IPS-15b (cell line): ENCODE measurements at regions not wholly inside any gene's neighbourhood (a gene's known extent, or its start where the extent isn't known, plus 50 kb on each side); places are given as distances from the start of the nearest gene placed in this dataset.
"Not testable (repeated sequence)": the region's sequence is repeated elsewhere in the genome, so short reads cannot be mapped to it uniquely, and the experiment has no call there.

Experiments
- H3K27me3 ChIP-seq: one replicate; pipeline ENCODE4 v1.6.1; 2013; ENCODE audit warnings: low read length; ENCODE audit not compliant: control insufficient read depth, insufficient read depth
- H3K36me3 ChIP-seq: one replicate; pipeline ENCODE4 v1.6.1; 2013; ENCODE audit warnings: low read length; ENCODE audit not compliant: control insufficient read depth, insufficient read depth
- H3K4me1 ChIP-seq: one replicate; pipeline ENCODE4 v1.6.1; 2013; ENCODE audit warnings: mild to moderate bottlenecking, low read length; ENCODE audit not compliant: control insufficient read depth, insufficient read depth
- H3K4me3 ChIP-seq: one replicate; pipeline ENCODE4 v1.5.1; 2013; ENCODE audit warnings: low read depth, low read length
- H3K9ac ChIP-seq: one replicate; pipeline ENCODE4 v1.6.1; 2013; ENCODE audit warnings: low read depth, mild to moderate bottlenecking, low read length
- H3K9me3 ChIP-seq: one replicate; pipeline ENCODE4 v1.6.1; 2013; ENCODE audit warnings: mild to moderate bottlenecking, low read length; ENCODE audit not compliant: control insufficient read depth, insufficient read depth

DNA sequence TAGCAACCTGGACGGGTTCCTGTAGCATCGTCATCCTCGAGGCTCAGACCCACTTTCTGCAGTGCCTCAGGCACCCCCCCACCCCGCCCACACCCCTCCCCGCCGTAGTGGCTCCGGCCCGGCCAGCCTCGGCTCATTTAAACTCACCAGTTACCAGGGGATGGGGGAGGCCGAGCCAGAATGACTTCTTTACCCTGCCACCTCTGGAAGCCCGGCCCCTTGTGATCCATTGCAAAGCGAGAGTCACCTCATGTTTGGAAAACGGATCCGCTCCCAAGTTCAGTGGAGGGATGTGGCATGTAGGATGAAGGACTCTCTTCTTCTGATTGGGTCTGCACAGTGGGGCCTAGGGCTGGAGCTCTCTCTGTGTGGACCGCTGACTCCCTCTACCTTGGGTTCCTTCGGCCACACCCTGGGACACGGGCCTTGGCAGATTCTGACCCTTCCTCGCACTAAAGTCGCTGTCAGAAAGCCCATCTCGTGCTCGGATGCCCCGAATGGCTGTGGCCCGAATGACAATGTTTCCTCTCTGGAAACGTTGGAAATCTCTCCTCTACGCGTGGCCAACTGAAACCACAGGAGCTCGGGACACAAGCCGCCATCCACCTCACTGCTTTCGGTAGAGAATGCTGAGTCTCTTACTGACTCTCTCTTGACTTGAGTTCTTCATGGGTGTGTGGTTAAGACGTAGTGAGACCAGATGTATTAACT lies 3902.1 kb upstream of the OR11H1 start:
- not testable (repeated sequence) for H3K36me3 ChIP-seq, H3K4me3 ChIP-seq, H3K9ac ChIP-seq, H3K4me1 ChIP-seq, H3K27me3 ChIP-seq
- H3K9me3 ChIP-seq = peaks cover 34% of the 10 kb centered on the region

DNA sequence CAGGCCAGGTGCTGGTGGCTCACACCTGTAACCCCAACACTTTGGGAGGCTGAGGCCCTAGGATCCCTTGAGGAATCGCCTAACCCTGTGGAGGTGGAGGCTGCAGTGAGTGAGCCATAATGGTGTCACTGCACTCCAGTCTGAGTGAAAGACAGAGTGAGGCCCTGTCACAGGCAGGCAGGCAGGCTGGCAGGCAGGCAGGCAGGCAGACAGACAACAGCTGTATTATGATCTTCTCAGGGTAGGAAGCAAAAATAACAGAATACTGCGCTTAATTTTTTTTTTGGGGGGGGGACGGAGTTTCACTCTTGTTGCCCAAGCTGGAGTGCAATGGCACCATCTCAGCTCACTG lies 3901.6 kb upstream of the OR11H1 start:
- H3K4me3 ChIP-seq = no peak overlapping the region
- H3K36me3 ChIP-seq = peaks cover 3% of the 10 kb centered on the region
- peaks cover 32% of the 10 kb centered on the region for H3K9me3 ChIP-seq
- no peaks in the 10 kb centered on the region for H3K4me1 ChIP-seq
- H3K27me3 ChIP-seq = no peaks in the 10 kb centered on the region
- H3K9ac ChIP-seq = no peak overlapping the region

DNA sequence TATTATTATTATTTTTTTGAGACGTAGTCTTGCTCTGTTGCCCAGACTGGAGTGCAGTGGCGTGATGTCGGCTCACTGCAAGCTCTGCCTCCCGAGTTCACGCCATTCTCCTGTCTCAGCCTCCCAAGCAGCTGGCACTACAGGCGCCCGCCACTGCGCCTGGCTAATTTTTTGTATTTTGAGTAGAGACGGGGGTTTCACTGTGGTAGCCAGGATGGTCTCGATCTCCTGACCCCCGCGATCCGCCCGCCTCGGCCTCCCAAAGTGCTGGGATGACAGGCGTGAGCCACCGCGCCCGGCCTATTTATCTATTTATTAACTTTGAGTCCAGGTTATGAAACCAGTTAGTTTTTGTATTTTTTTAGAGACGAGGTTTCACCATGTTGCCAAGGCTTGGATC lies 3901.0 kb upstream of the OR11H1 start:
- not testable (repeated sequence) for H3K4me3 ChIP-seq, H3K36me3 ChIP-seq, H3K27me3 ChIP-seq, H3K9ac ChIP-seq, H3K4me1 ChIP-seq
- H3K9me3 ChIP-seq = peaks cover 28% of the 10 kb centered on the region

DNA sequence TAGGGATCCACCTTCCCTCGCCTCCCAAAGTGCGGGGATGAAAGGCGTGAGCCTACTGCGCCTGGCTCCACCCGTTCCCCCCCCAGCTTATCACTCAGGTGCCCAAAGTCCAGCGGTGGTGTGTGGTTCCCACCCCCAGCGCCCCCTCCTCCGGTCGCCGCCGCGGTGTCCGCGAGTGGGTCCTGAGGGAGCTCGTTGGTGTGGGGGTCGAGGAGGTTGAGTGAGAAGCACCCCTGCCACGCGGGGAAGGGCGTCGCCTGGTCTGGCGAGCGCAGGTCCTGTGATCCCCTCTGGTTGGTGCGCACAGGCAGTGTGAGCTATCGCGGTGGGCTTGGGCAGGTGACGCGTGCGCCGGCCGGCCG lies 3900.6 kb upstream of the OR11H1 start:
- Histone ChIP-seq H3K4me1 (no peaks in the 10 kb centered on the region), H3K9me3 (peaks cover 28% of the 10 kb centered on the region), H3K9ac (no peak overlapping the region), H3K27me3 (no peaks in the 10 kb centered on the region), H3K36me3 (peaks cover 3% of the 10 kb centered on the region), H3K4me3 (no peak overlapping the region)

DNA sequence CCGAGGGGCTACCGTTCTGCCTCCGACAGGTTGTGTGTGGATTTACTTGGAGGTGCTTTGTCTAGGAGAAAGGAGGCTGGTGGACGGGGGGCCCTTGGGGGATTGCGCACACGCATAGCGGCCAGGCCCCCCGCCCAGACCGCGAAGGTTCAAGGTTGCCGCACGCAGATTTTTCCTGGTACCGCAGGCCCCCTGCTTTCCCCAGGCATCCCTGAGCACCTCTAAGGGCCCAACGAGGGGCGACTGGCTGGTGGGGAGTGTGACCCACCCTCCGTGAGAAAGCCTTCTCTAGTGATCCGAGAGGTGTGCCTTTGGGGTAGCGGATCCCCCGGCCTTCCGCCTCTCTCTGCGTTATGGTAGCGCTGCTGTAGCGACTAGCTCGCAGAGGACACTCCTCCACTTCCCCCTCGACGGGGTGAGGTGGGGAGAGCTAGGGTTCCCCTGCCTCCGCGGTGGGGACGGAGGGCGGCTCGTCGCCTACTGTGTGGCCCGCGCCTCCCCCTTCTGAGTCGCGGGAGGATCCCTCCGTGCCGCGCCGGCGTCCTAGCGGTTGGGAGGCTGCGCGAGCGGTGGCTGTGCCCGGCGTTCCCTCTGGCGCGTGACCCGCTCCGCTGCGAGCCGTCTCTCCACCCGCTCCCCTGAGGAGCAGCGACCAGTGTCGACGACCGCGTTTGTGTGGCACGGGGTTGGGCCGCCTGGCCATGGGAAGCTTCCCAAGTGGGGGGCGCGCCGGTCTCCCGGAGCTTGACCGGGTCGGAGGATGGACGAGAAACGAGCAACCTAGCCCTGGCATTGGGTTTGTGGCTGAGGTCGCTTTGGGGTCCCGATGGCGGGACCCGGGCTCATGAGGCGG lies 3900.0 kb upstream of the OR11H1 start:
- Histone ChIP-seq H3K9ac (no peak overlapping the region), H3K4me1 (no peaks in the 10 kb centered on the region), H3K9me3 (peaks cover 28% of the 10 kb centered on the region), H3K27me3 (no peaks in the 10 kb centered on the region), H3K4me3 (no peak overlapping the region), H3K36me3 (peaks cover 3% of the 10 kb centered on the region)

DNA sequence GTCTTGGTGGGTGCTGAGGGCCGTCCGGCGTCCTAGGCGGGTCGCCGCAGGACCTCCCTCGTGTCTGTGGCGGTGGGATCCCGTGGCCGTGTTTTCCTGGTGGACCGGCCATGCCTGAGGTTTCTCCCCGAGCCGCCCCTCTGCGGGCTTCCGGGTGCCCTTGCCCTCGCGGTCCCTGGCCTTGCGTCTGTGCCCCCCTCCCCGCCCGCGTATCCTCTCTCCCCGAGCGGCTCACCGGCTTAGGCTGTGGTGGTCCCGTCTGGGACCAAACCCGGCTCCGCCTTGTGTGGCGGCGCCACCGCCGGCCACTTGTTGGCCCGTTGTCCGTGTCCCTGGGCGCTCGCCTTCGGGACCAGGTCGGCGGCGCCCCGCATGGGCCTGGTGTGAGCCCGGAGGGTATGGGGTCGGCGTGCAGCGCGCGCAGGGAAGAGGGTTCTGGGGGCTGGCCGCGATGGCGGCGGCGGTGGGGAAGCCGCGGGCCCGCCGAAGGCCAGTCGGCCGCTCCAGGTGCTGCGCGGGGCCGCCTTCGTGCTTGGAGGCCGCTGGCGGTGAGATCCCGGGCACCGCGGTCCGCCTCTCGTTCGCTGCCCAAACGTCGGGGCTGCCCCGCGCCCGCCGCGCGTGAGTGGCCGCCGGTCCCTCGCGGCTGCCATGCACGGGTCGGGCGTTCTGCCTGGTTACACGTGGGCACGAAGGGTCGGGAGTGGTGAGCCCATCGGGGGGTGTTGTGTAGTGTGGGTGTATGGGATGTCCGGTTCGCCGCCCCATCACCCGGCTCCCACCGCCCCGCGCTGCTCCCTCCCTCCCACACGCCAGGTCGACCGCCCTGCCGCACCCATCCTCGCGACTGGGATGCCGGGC lies 3899.1 kb upstream of the OR11H1 start:
- H3K36me3 ChIP-seq = peaks cover 3% of the 10 kb centered on the region
- no peaks in the 10 kb centered on the region for H3K27me3 ChIP-seq
- no peaks in the 10 kb centered on the region for H3K4me1 ChIP-seq
- H3K9ac ChIP-seq = no peak overlapping the region
- H3K4me3 ChIP-seq = no peak overlapping the region
- H3K9me3 ChIP-seq = peaks cover 28% of the 10 kb centered on the region

DNA sequence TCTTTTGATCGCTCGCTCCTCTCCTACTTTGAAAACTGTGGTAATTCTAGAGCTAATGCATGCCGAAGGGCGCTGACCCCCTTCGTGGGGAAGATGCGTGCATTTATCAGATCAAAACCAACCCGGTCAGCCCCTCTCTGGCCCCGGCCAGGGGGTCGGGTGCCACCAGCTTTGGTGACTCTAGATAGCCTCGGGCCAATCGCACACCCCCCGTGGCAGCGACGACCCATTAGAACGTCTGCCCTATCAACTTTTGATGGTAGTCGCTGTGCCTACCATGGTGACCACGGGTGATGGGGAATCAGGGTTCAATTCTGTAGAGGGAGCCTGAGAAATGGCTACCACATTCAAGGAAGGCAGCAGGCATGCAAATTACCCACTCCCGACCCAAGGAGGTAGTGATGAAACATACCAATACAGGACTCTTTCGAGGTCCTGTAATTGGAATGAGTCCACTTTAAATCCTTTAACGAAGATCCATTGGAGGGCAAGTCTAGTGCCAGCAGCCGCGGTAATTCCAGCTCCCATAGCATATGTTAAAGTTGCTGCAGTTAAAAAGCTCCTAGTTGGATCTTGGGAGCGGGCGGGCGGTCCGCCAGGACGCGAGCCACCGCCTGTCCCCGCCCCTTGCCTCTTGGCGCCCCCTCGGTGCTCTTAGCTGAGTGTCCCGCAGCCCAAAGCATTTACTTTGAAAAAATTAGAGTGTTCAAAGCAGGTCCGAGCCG lies 3898.2 kb upstream of the OR11H1 start:
- Histone ChIP-seq H3K4me1 (no peaks in the 10 kb centered on the region), H3K9me3 (peaks cover 24% of the 10 kb centered on the region), H3K9ac (no peak overlapping the region), H3K4me3 (no peak overlapping the region), H3K36me3 (peaks cover 3% of the 10 kb centered on the region), H3K27me3 (no peaks in the 10 kb centered on the region)

DNA sequence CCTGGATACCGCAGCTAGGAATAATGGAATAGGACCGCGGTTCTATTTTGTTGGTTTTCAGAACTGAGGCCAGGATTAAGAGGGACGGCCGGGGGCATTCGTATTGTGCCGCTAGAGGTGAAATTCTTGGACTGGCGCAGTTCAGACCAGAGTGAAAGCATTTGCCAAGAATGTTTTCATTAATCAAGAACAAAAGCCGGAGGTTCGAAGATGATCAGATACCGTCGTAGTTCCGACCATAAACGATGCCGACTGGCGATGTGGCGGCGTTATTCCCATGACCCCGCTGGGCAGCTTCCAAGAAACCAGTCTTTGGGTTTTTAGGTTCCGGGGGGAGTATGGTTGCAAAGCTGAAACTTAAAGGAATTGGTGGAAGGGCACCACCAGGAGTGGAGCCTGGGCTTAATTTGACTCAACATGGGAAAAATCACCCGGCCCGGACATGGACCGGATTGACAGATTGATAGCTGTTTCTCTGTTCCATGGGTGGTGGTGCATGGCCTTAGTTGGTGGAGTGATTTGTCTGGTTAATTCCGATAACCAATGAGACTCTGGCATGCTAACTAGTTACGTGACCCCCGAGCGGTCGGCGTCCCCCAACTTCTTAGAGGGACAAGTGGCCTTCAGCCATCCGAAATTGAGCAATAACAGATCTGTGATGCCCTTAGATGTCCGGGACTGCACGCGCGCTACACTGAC lies 3897.5 kb upstream of the OR11H1 start:
- H3K9me3 ChIP-seq = peaks cover 21% of the 10 kb centered on the region

More for the DNA sequence above, 3897.5 kb upstream of the OR11H1 start:
- not testable (repeated sequence) for H3K9ac ChIP-seq, H3K4me1 ChIP-seq, H3K27me3 ChIP-seq, H3K4me3 ChIP-seq, H3K36me3 ChIP-seq
